GM12878 (cell line): ENCODE measurements at regions not wholly inside any gene's neighbourhood (a gene's known extent, or its start where the extent isn't known, plus 50 kb on each side); places are given as distances from the start of the nearest gene placed in this dataset.

Experiments used
- ATAC-seq: fragments of 200-7000 bp; cut with Tn5 transposase; 3 replicates; pipeline ENCODE4 v1.9.1; 2020; ENCODE audit warnings: mild to moderate bottlenecking, moderate library complexity
- BruUV-seq: library from RNA; stranded (reverse); fragments of 400-500 nt; replicated peaks from 2 replicates; lab custom pipeline; 2021; lab: Mats Ljungman, UMichigan
- CTCF ChIA-PET: fragments of 300-600 bp; sonication (Branson Sonifier 250); formaldehyde crosslinking; extraction: SDS; loops from one replicate; lab custom pipeline; 2021; ENCODE audit warnings: inconsistent platforms; lab: Yijun Ruan, JAX
- POLR2A ChIA-PET: fragments of 350-600 bp; formaldehyde crosslinking; extraction: SDS; loops from one replicate; lab custom pipeline; 2021; ENCODE audit warnings: inconsistent platforms; lab: Charles Lee
- RAD21 ChIA-PET: fragments of 300-600 bp; sonication (Branson Sonifier 250); formaldehyde crosslinking; loops from one replicate; lab custom pipeline; 2023; ENCODE audit warnings: antibody characterized with exemption; ENCODE audit not compliant: unreplicated experiment; lab: Charles Lee
- SMC1A ChIA-PET: fragments of 300-600 bp; sonication (Branson Sonifier 250); formaldehyde crosslinking; loops from one replicate; lab custom pipeline; 2023; ENCODE audit not compliant: unreplicated experiment, uncharacterized antibody; lab: Charles Lee
- DNase-seq: peaks from one replicate; pipeline ENCODE4 v3.0.0-alpha.2; 2011; ENCODE audit warnings: low read depth, low spot score
- FAIRE-seq: peaks from 3 replicates; lab custom pipeline; 2011; peaks lifted over from hg19 to GRCh38; lab: Jason Lieb, UNC
- H2AFZ ChIP-seq: 2 replicates; pipeline ENCODE4 v1.6.0; 2011; ENCODE audit warnings: low read depth, low read length, control low read depth; ENCODE audit not compliant: control insufficient read depth
- H3K27ac ChIP-seq: 2 replicates; pipeline ENCODE4 v1.5.1; 2011; ENCODE audit warnings: control low read depth; ENCODE audit not compliant: control insufficient read depth, insufficient read depth
- H3K27me3 ChIP-seq, 2 experiments: replicated peaks in 1 of 2; 2 replicates each; pipeline versions ENCODE4 v1.6.0 to v1.6.1; 2011; ENCODE audit warnings: low read length in 1 of 2; ENCODE audit not compliant: control insufficient read depth in 2 of 2, insufficient read depth in 2 of 2
- H3K36me3 ChIP-seq, 2 experiments: 2 replicates each; pipeline ENCODE4 v1.5.1; 2011; ENCODE audit warnings: low read length in 1 of 2; ENCODE audit not compliant: control insufficient read depth in 2 of 2, insufficient read depth in 2 of 2
- H3K4me1 ChIP-seq: 2 replicates; pipeline ENCODE4 v1.6.1; 2011; ENCODE audit warnings: mild to moderate bottlenecking, low read length, moderate library complexity, mixed read lengths; ENCODE audit not compliant: control insufficient read depth, insufficient read depth
- H3K4me2 ChIP-seq: 2 replicates; pipeline ENCODE4 v1.6.0; 2011; ENCODE audit warnings: control low read depth; ENCODE audit not compliant: control insufficient read depth, insufficient read depth
- H3K4me3 ChIP-seq: fragments of 200-600 bp; sonication (generic); 2 replicates; pipeline ENCODE4 v1.5.1; 2016
- H3K79me2 ChIP-seq: 2 replicates; pipeline ENCODE4 v1.6.0; 2011; ENCODE audit warnings: low read length; ENCODE audit not compliant: control insufficient read depth, insufficient read depth
- H3K9ac ChIP-seq: 2 replicates; pipeline ENCODE4 v1.8.0; 2011; ENCODE audit warnings: low read length, control low read depth, mixed read lengths; ENCODE audit not compliant: control insufficient read depth, insufficient read depth
- H3K9me3 ChIP-seq: replicated peaks from 3 replicates; pipeline ENCODE4 v1.5.1; 2011; ENCODE audit warnings: mild to moderate bottlenecking, low read length; ENCODE audit not compliant: control insufficient read depth, insufficient read depth
- H4K20me1 ChIP-seq: 2 replicates; pipeline ENCODE4 v1.6.0; 2011; ENCODE audit not compliant: control insufficient read depth, insufficient read depth
- CREM ChIP-seq: IDR thresholded peaks from 2 replicates; pipeline ENCODE4 v1.6.1; 2014; ENCODE audit warnings: antibody characterized with exemption, low read depth
- ESRRA ChIP-seq: IDR thresholded peaks from 2 replicates; pipeline ENCODE4 v1.6.1; 2012; ENCODE audit warnings: mild to moderate bottlenecking, low read length, improper control_type of control experiment
- FOS ChIP-seq: IDR thresholded peaks from 3 replicates; pipeline ENCODE4 v1.6.1; 2011; ENCODE audit warnings: borderline replicate concordance; ENCODE audit not compliant: insufficient read length; ENCODE audit errors: extremely low read depth
- GATAD2B ChIP-seq: fragments of 450-650 bp; conservative IDR thresholded peaks from 2 replicates; pipeline ENCODE4 v1.6.1; 2017; ENCODE audit warnings: low read depth, mild to moderate bottlenecking, moderate library complexity
- HDAC2 ChIP-seq: fragments of 200-600 bp; sonication (generic); IDR thresholded peaks from 2 replicates; pipeline ENCODE4 v1.6.1; 2017
- HSF1 ChIP-seq: fragments of 150-350 bp; IDR thresholded peaks from 2 replicates; pipeline ENCODE4 v1.6.1; 2014; ENCODE audit warnings: mild to moderate bottlenecking, low read depth, low read length
- RAD21 ChIP-seq: IDR thresholded peaks from 2 replicates; pipeline ENCODE4 v1.6.1; 2011; ENCODE audit warnings: mild to moderate bottlenecking, low read depth, low read length, moderate library complexity; ENCODE audit not compliant: insufficient read depth
- RELA ChIP-seq: fragments of 450-650 bp; IDR thresholded peaks from 2 replicates; pipeline ENCODE4 v1.8.0; 2014; ENCODE audit warnings: borderline replicate concordance; ENCODE audit not compliant: partially characterized antibody
- SIX5 ChIP-seq: IDR thresholded peaks from 2 replicates; pipeline ENCODE4 v1.6.1; 2011; ENCODE audit warnings: mild to moderate bottlenecking, low read depth, low read length, moderate library complexity; ENCODE audit not compliant: severe bottlenecking
- SMAD5 ChIP-seq: IDR thresholded peaks from 2 replicates; pipeline ENCODE4 v1.6.1; 2016; ENCODE audit warnings: antibody characterized with exemption, low read depth
- TCF3 ChIP-seq: IDR thresholded peaks from 2 replicates; pipeline ENCODE4 v1.6.1; 2012; ENCODE audit warnings: low read depth, mild to moderate bottlenecking, low read length, borderline replicate concordance; ENCODE audit not compliant: insufficient read depth
- WGBS: methylation state at CpG from one replicate; pipeline ENCODE4 v1.1.6; 2016; ENCODE audit warnings: low lambda C conversion rate; ENCODE audit not compliant: insufficient replicate concordance, insufficient coverage; ENCODE audit errors: missing lambda C conversion rate; 5-methylcytosine and 5-hydroxymethylcytosine counted together
- in situ Hi-C: fragments of 300-500 bp; cut with MboI; formaldehyde crosslinking; loops from 9 replicates; pipeline ENCODE4 v1.14.3; 2018; ENCODE audit warnings: mixed read lengths
- intact Hi-C: fragments of 100-400 bp; cut with micrococcal nuclease; formaldehyde crosslinking; loops from one replicate; pipeline ENCODE4 v1.14.2; 2022; ENCODE audit not compliant: unreplicated experiment
- TF ChIP-seq, protein P1 (sequence below): fragments of 450-650 bp; IDR thresholded peaks from 2 replicates; pipeline ENCODE4 v1.6.1; 2017; ENCODE audit warnings: mild to moderate bottlenecking, moderate library complexity

DNA sequence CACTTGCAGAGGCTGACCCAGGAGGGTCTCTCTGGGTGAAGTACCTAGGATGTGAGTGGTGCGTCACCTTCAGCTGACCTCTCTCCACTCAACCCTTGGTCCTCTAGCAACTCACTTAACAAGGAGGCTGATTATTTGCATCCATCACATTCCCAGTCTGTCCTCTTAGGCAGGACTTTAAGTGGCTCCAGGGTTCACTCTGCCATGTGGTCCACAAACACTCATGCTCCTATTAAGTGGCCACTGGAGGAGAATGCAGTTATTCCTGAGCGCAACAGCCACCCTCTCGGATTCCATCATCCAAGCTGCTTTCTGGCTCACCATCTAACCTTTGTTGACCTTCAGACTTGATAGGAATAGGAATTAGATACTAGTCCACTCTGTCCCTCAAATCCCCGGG, 61.1 kb upstream of the SCAF8 start:
- ATAC-seq, result no peak
- WGBS, result 63% methylated on average over 4 of the region's 4 CpGs
- no peak for TF ChIP-seq RELA
- TF ChIP-seq, all 136 proteins: peak for 0
- ChIA-PET SMC1A (interaction anchor here (4.2 kb wide), 1 partner anchor 501 kb away, joined by 37 read pairs; no protein-coding TSS in a partner anchor), POLR2A (no interaction called here), CTCF (no interaction called here), RAD21 (no interaction called here)
- Histone ChIP-seq H3K4me1 (no peaks in the 10 kb centered on the region), H3K27ac (no peak overlapping the region), H3K4me3 (no peak overlapping the region), H4K20me1 (no peaks in the 10 kb centered on the region; the same call in 1 of the 2 replicates), H3K9me3 (no peaks in the 10 kb centered on the region), H3K79me2 (no peaks in the 10 kb centered on the region), H3K4me2 (no peak overlapping the region), H2AFZ (no peak overlapping the region), H3K27me3 (no peaks in the 10 kb centered on the region), H3K9ac (no peak overlapping the region), H3K36me3 (no peaks in the 10 kb centered on the region)
- DNase-seq (no peak), FAIRE-seq (no peak)
- intact Hi-C loops, result no loop called here
- no TSS peak for BruUV-seq
- in situ Hi-C loops, result no loop called here

DNA sequence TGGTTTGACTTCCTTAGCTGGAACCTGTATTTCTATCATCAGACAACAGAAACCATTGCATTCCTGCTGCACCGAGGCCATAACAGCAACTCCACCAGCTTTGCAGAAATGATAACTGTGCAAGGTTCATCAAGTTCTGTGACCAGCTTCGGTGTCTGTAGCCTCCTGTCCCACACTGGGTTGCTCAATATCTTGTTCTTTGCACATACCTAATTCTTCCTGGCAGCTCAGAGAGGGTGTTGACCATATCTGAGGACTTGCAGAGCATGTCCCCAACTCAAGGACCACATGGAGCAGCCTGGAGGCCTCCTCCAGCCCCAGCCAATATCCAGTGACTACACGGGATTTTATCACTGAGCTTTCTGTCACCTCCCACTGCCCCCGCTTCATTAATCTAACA, 59.3 kb upstream of the SCAF8 start:
- Histone ChIP-seq H3K4me3 (no peak overlapping the region), H3K27ac (no peak overlapping the region), H3K9me3 (no peaks in the 10 kb centered on the region), H3K79me2 (no peaks in the 10 kb centered on the region), H2AFZ (no peak overlapping the region), H3K36me3 (no peaks in the 10 kb centered on the region), H4K20me1 (no peaks in the 10 kb centered on the region; the same call in 1 of the 2 replicates), H3K27me3 (no peaks in the 10 kb centered on the region), H3K4me1 (no peaks in the 10 kb centered on the region), H3K4me2 (no peak overlapping the region), H3K9ac (no peak overlapping the region)
- WGBS, result 48% methylated on average over 4 of the region's 4 CpGs
- intact Hi-C loops, result no loop called here
- TF ChIP-seq RAD21 (no peak), SMAD5 (no peak), HSF1 (no peak), CREM (no peak), TCF3 (no peak), ESRRA (no peak), GATAD2B (no peak), FOS (no peak), SIX5 (no peak), HDAC2 (no peak)
- TF ChIP-seq, protein P1, sequence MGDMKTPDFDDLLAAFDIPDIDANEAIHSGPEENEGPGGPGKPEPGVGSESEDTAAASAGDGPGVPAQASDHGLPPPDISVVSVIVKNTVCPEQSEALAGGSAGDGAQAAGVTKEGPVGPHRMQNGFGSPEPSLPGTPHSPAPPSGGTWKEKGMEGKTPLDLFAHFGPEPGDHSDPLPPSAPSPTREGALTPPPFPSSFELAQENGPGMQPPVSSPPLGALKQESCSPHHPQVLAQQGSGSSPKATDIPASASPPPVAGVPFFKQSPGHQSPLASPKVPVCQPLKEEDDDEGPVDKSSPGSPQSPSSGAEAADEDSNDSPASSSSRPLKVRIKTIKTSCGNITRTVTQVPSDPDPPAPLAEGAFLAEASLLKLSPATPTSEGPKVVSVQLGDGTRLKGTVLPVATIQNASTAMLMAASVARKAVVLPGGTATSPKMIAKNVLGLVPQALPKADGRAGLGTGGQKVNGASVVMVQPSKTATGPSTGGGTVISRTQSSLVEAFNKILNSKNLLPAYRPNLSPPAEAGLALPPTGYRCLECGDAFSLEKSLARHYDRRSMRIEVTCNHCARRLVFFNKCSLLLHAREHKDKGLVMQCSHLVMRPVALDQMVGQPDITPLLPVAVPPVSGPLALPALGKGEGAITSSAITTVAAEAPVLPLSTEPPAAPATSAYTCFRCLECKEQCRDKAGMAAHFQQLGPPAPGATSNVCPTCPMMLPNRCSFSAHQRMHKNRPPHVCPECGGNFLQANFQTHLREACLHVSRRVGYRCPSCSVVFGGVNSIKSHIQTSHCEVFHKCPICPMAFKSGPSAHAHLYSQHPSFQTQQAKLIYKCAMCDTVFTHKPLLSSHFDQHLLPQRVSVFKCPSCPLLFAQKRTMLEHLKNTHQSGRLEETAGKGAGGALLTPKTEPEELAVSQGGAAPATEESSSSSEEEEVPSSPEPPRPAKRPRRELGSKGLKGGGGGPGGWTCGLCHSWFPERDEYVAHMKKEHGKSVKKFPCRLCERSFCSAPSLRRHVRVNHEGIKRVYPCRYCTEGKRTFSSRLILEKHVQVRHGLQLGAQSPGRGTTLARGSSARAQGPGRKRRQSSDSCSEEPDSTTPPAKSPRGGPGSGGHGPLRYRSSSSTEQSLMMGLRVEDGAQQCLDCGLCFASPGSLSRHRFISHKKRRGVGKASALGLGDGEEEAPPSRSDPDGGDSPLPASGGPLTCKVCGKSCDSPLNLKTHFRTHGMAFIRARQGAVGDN, result no peak
- ChIA-PET CTCF (interaction anchor here (0.8 to 3.9 kb wide), 13 partner anchors 17 to 520 kb away, joined by 3 to 155 read pairs (median 9); no protein-coding TSS in a partner anchor), SMC1A (interaction anchor here (0.5 to 4.2 kb wide), 7 partner anchors 10 to 576 kb away, joined by 3 to 73 read pairs (median 4); no protein-coding TSS in a partner anchor), RAD21 (interaction anchor here (1.1 to 3.6 kb wide), 7 partner anchors 131 to 574 kb away, joined by 3 to 60 read pairs (median 5); no protein-coding TSS in a partner anchor), POLR2A (no interaction called here)
- in situ Hi-C loops, result no loop called here
- ATAC-seq, result no peak
- FAIRE-seq, result no peak
- DNase-seq, result no peak
- BruUV-seq, result no TSS peak
